CD4-positive, alpha-beta T cell treated with Interleukin-6 for 4 hours (primary cell): ENCODE measurements at regions not wholly inside any gene's neighbourhood (a gene's known extent, or its start where the extent isn't known, plus 50 kb on each side); places are given as distances from the start of the nearest gene placed in this dataset.
"Not testable (repeated sequence)": the region's sequence is repeated elsewhere in the genome, so short reads cannot be mapped to it uniquely, and the experiment has no call there.

ENCODE experiments used
- DNase-seq: peaks from one replicate; pipeline ENCODE4 v3.0.0-alpha.2; 2020; ENCODE audit warnings: mixed read lengths

DNA sequence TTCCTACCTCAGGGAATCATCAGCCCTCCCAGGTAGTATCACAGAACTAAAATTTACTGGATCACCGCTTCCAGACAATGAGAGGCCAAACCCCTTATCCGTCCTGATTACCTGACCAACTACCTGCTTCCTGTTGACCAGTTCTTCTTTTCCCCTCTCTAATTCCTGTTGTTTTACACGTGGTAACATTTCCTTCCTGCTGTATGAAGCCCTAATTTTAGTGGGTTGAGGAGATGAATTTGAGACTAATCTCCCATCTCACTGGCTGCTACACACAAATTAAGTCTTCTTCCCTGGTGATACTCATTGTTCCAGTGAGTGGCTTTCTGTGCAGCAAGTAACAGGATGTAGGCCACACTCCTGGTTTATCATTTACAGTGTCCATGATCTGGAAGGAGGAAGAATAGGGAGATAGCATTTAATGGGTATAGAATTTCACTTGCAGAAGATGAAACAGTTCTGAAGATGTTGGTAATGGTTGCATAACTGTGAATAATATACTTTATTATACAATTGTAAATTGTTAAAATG is 2112.9 kb downstream of the NCAM2 start:
- DNase-seq: no peak

- DNase-seq: no peak
These were observed 2121.3 kb downstream of the NCAM2 start for GRCh38 chr21:23119491-23119890.

DNA sequence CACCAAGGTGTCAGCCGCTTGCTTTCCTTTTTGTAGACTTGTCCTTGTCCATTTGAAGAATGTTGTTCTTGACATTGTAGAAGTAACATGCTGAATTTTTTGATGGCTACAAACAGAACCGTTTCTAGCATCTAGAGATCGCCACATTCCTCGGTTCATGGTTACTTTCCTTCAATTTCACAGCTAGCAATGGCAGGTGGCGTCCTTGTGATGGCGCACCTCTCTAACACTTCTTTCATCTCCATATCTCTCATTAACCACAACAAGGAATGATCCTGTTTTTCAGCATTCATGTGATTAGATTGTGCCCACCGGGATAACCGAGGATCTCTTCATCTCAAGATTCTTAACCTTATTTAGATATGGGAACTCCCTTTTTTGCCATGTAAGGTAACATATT is 2129.8 kb downstream of the NCAM2 start:
- no peak for DNase-seq

GRCh38 chr21:23130308-23130707 is 2132.1 kb downstream of the NCAM2 start:
- no peak for DNase-seq

DNA sequence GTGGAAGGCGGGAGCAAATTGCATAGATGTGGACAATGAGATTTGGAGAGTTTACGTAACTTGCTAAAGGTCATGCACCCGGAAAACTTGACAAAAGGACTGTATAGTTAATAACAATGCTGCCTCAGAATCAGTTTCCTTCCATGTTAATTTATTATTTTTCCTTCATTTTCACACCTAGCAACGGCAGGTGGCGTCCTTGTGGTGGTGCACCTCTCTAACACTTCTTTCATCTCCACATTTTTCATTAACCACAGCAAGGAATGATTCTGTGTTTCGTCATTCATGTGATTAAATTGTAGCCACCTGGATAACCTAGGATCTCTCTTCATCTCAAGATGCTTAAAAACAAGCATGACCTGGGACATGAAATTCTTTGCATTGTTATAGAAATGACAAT is 2133.0 kb downstream of the NCAM2 start:
- DNase-seq: no peak

DNA sequence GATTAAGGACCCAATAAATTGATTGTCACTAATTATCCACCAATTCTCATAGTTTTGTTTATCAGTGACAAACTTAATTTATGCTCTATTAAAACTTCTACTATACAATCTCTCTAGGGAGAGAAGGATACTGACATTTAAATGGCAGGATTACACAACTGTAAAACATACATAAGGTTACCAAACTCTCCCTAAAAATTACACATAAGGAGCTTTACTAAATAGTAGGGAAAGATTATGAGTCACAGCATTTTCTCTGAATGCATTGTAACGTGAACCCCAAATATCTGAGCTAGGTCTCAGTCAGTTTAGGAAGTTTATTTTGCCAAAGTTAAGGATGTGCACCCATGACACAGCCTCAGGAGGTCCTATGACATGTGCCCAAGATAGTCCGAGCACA is 2140.6 kb downstream of the NCAM2 start:
- DNase-seq: no peak

DNA sequence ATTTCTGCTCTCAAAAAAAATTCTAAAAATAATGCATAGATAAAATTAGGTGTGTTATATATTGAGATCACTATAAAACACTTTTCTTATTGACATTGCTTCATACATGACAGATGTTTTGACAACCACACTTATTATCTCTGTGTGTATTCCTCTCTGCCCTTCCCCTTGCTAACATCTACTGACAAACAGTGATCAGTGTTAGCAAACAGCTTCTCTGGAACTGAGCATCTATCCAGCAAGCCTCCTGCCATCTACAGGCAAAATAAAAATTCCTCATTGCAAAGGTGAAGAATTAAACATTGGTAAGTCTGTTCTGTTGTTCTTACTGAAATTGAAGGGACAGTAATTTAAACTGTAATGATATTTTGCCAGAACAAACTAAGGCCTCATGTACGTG is 2153.9 kb downstream of the NCAM2 start:
- no peak for DNase-seq

- DNase-seq: not testable (repeated sequence)
These were observed 2155.6 kb downstream of the NCAM2 start for GRCh38 chr21:23153842-23154241.

- DNase-seq: no peak
These were observed 2157.1 kb downstream of the NCAM2 start for GRCh38 chr21:23155281-23155680.

- DNase-seq: no peak
These were observed 2162.7 kb downstream of the NCAM2 start for GRCh38 chr21:23160914-23161313.

DNA sequence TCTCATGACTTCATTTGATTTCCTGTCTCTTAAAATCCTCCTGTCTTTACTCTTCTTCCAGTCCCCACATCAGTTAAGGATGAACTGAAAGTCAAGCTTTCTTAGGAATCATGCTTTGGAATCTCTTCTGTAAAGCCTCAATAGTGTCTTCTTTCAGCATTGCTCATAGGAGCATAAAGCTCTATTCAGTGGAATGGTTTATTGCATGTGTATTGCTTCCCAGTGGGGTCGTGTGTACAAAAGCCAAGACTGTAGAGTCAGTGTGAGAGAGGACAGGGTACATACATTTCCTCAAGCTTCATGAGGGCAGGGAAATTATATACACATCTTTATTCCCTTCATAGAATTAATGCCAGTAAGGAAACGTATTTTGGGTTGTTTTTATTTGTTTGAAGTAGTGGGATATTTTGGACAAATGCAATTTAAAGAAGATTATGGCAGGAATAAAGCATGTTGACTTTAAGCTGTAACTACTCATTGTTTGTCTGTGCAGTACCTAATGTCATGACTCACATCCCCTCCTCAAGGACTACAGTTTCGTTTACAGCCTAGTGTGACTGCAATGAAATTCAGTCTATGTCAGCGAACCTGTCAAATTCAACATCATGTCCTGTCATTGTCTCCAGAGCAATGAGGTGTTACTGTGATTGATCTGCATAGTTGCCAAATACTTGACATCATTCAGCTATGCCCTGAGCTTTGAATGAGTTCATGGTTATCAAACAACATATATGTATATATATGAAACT is 2164.2 kb downstream of the NCAM2 start:
- DNase-seq: no peak
